ENCODE measurements at regions not wholly inside any gene's neighbourhood (a gene's known extent, or its start where the extent isn't known, plus 50 kb on each side); places are given as distances from the start of the nearest gene placed in this dataset.

DNA sequence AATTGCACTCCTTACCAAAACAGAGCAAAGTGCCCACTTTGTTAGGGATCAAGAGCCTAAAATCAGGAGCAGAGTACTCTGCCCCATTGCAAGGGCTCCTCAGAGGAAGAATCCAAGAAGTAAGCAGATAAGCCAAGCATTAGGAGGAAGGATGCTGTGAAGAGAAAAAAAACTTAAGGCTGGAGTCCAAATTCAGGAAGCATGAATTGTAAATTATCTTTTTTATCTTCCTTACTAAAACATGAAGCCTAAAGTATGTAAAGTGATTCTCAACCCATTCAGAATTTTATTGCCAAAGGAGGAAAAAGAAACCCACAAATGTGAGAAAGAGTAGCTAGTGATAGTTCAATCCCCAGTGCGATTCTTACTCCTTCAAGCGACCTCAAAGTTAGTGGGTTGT is 523.9 kb downstream of the TAF11L14 start:
- TF ChIP-seq, protein P1, sequence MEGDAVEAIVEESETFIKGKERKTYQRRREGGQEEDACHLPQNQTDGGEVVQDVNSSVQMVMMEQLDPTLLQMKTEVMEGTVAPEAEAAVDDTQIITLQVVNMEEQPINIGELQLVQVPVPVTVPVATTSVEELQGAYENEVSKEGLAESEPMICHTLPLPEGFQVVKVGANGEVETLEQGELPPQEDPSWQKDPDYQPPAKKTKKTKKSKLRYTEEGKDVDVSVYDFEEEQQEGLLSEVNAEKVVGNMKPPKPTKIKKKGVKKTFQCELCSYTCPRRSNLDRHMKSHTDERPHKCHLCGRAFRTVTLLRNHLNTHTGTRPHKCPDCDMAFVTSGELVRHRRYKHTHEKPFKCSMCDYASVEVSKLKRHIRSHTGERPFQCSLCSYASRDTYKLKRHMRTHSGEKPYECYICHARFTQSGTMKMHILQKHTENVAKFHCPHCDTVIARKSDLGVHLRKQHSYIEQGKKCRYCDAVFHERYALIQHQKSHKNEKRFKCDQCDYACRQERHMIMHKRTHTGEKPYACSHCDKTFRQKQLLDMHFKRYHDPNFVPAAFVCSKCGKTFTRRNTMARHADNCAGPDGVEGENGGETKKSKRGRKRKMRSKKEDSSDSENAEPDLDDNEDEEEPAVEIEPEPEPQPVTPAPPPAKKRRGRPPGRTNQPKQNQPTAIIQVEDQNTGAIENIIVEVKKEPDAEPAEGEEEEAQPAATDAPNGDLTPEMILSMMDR (IDR thresholded peaks at IDR 0.05) = no peak
- TF ChIP-seq POLR2A (IDR thresholded peaks at IDR 0.05) = no peak
